ENCODE measurements at regions not wholly inside any gene's neighbourhood (a gene's known extent, or its start where the extent isn't known, plus 50 kb on each side); places are given as distances from the start of the nearest gene placed in this dataset.

DNA sequence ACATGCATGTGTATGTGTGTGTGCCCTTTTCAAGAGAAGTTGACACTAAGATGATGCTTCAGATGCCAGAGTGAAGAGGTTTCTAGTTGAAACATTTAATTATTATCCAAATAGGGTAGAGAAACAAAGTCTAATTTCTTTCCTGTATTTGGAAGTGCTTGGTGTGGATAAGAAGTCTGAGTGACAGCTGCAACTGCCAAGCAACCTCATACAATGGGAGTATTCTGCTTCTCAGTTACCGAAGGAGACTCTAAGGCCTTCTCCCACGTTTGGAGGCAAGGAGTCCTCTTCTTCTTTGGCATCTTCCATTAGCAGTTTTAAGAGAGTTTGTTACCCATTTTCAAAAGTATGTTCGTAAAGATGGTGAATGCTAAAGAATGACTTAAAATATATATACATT is 82.4 kb downstream of the HDGFL1 start:
- H3K36me3 Mint-ChIP-seq: no peaks in the 10 kb centered on the region
- no peak for DNase-seq (ENCODE audit: extremely low spot score, unreplicated experiment)
- H3K27me3 Mint-ChIP-seq: no peaks in the 10 kb centered on the region
- H3K4me3 Mint-ChIP-seq: no peak overlapping the region
- H3K4me1 Mint-ChIP-seq (ENCODE audit: unreplicated experiment): peaks cover 12% of the 10 kb centered on the region
- TF ChIP-seq, protein P1, sequence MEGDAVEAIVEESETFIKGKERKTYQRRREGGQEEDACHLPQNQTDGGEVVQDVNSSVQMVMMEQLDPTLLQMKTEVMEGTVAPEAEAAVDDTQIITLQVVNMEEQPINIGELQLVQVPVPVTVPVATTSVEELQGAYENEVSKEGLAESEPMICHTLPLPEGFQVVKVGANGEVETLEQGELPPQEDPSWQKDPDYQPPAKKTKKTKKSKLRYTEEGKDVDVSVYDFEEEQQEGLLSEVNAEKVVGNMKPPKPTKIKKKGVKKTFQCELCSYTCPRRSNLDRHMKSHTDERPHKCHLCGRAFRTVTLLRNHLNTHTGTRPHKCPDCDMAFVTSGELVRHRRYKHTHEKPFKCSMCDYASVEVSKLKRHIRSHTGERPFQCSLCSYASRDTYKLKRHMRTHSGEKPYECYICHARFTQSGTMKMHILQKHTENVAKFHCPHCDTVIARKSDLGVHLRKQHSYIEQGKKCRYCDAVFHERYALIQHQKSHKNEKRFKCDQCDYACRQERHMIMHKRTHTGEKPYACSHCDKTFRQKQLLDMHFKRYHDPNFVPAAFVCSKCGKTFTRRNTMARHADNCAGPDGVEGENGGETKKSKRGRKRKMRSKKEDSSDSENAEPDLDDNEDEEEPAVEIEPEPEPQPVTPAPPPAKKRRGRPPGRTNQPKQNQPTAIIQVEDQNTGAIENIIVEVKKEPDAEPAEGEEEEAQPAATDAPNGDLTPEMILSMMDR (conservative IDR thresholded peaks at IDR 0.05): no peak
- no peaks in the 10 kb centered on the region for H3K9me3 Mint-ChIP-seq
- no peak overlapping the region for H3K27ac Mint-ChIP-seq

DNA sequence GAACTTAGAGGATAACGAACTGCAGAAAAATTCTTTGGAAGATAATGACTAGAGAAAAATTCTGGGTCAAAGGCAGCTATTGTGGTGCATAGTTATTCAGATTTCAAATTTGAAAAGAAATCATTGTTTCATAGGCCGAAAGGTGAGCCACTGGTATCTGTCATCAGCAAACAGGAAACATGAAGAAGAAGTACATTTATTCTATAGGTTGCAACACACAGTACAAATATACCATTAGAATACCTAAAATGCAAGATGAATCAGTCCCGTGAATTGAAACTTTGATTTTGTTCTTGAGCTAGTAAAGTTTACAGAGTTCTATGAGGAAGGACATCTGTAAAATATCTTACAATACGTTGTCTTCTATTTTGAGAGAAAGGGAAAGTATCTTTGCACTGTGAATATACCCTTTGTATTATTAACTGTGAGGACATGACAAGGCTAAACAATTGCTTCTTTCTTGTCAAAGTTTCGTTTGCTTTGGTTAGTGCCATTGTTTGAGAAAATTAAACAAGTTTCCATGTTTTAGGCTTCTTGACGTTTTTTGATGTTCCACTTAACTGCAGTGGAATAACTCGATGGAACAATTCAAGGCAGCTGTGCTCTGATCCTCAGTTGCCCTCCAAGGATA is 84.7 kb downstream of the HDGFL1 start:
- Mint-ChIP-seq H3K4me1 (ENCODE audit: unreplicated experiment) (peaks cover 32% of the 10 kb centered on the region), H3K36me3 (no peaks in the 10 kb centered on the region), H3K27ac (no peak overlapping the region), H3K9me3 (no peaks in the 10 kb centered on the region), H3K4me3 (no peak overlapping the region), H3K27me3 (no peaks in the 10 kb centered on the region)
- TF ChIP-seq, protein P1 (conservative IDR thresholded peaks at IDR 0.05): no peak
- DNase-seq (ENCODE audit: extremely low spot score, unreplicated experiment): no peak

DNA sequence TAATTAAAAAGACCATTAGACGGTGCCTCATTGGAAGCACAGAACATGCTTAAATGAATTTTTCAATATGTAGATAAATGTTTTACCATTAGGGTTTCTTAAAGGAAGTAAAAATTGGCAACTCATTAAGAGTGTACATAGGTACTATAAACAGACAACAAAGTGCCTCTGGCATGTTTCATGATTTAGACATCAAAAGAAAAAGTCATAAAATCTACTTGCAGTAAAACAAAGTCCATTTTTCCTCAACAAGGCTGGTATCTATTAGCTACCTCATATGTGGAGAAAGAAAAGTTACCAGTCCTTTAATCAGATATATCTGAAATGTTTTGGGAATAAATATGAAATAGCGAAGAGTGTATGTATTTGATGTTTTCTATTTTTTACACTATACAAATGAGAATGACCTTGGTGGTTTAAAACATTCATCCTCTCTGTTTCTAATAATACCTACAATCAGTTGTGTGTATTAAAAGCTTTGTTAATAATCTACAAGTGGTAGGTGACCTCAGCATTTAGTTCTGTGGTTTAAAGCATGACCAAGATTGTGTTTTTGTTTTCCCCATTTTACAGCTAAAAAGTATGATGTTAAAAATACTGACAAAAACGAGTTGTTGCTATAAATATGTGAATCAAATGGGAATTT is 87.5 kb downstream of the HDGFL1 start:
- DNase-seq (ENCODE audit: extremely low spot score, unreplicated experiment): no peak

DNA sequence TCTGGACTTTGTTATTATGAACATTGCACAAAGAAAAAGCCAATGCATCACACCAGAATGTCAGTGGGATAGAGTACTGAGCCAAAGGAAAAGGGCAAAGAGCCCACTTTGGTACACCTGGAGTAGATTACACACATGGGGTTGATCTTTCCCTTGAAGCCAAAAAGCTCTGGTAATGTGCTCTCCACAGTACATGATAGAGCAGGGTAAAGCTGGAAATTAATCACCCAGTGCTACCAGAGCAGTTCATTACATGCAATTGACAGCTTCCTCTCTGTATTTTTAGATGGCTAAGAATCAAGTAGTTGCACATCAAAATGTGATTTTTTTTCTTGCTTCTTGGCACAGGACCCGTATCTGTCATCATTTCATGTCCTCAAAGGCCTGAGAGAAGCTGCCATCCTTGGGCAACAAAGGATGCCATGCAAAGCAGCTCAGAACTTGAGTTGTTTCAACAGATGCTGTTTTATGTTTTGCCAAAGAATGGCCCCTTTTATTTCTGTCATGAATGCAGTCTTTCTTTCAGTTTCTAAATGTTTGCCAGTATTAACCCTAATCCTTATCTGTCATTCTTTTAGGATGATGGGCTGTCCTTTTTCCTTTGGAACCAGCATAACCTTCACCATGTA is 88.1 kb downstream of the HDGFL1 start:
- H3K36me3 Mint-ChIP-seq: no peaks in the 10 kb centered on the region
- H3K27ac Mint-ChIP-seq: no peak overlapping the region
- H3K4me1 Mint-ChIP-seq (ENCODE audit: unreplicated experiment): peaks cover 32% of the 10 kb centered on the region
- TF ChIP-seq, protein P1 (conservative IDR thresholded peaks at IDR 0.05): no peak
- H3K4me3 Mint-ChIP-seq: no peak overlapping the region
- H3K27me3 Mint-ChIP-seq: no peaks in the 10 kb centered on the region
- peaks cover 9% of the 10 kb centered on the region for H3K9me3 Mint-ChIP-seq
- DNase-seq (ENCODE audit: extremely low spot score, unreplicated experiment): no peak

More for the DNA sequence above, 87.5 kb downstream of the HDGFL1 start:
- peaks cover 32% of the 10 kb centered on the region for H3K4me1 Mint-ChIP-seq (ENCODE audit: unreplicated experiment)
- no peak overlapping the region for H3K4me3 Mint-ChIP-seq
- H3K27ac Mint-ChIP-seq: no peak overlapping the region
- TF ChIP-seq, protein P1 (conservative IDR thresholded peaks at IDR 0.05): no peak
- H3K9me3 Mint-ChIP-seq: peaks cover 9% of the 10 kb centered on the region
- no peaks in the 10 kb centered on the region for H3K27me3 Mint-ChIP-seq
- H3K36me3 Mint-ChIP-seq: no peaks in the 10 kb centered on the region

DNA sequence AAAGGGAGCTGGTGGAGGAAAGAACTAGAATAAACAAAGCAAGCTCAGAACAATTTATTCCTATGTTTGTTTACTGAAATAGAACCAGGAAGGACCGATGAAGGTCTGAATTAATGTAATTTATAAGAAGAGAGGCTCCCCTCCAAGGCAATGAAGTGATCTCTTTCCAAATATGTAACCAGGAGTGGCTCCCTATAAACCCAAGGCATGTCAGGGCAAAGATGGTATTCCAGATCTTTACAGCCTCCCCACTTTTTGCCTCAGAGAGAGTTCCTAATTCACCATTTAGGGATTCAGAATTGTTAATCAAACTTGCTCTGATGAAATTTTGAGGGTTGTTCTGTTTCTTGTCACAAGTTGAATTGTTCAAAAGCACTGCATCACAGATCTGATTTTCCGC is 88.8 kb downstream of the HDGFL1 start:
- TF ChIP-seq, protein P1 (conservative IDR thresholded peaks at IDR 0.05): no peak
- H3K27me3 Mint-ChIP-seq: no peaks in the 10 kb centered on the region
- H3K27ac Mint-ChIP-seq: no peak overlapping the region
- H3K4me3 Mint-ChIP-seq: no peak overlapping the region
- H3K4me1 Mint-ChIP-seq (ENCODE audit: unreplicated experiment): peaks cover 32% of the 10 kb centered on the region
- H3K9me3 Mint-ChIP-seq: peaks cover 9% of the 10 kb centered on the region
- DNase-seq (ENCODE audit: extremely low spot score, unreplicated experiment): no peak
- H3K36me3 Mint-ChIP-seq: no peaks in the 10 kb centered on the region

All from type B pancreatic cell (in vitro differentiated cells).